DOHH2 (cell line): ENCODE measurements at regions not wholly inside any gene's neighbourhood (a gene's known extent, or its start where the extent isn't known, plus 50 kb on each side); places are given as distances from the start of the nearest gene placed in this dataset.

Experiments used
- H3F3A ChIP-seq: fragments of 200-600 bp; sonication (generic), shearing (Covaris generic); 2 replicates; pipeline ENCODE4 v1.6.0; 2016; ENCODE audit warnings: antibody characterized with exemption, mild to moderate bottlenecking; ENCODE audit not compliant: control insufficient read depth, insufficient read depth
- H3K27ac ChIP-seq: fragments of 200-600 bp; sonication (generic); 2 replicates; pipeline ENCODE4 v1.5.1; 2014; ENCODE audit warnings: low read depth, mild to moderate bottlenecking, low read length, moderate library complexity
- H3K27me3 ChIP-seq: fragments of 200-600 bp; sonication (generic); 2 replicates; pipeline ENCODE4 v1.6.1; 2014; ENCODE audit warnings: mild to moderate bottlenecking, low read length, mixed read lengths; ENCODE audit not compliant: control insufficient read depth
- H3K36me3 ChIP-seq: fragments of 200-600 bp; sonication (generic); 2 replicates; pipeline ENCODE4 v1.6.1; 2014; ENCODE audit warnings: mild to moderate bottlenecking, low read length, moderate library complexity, mixed read lengths; ENCODE audit not compliant: control insufficient read depth
- H3K4me1 ChIP-seq: fragments of 200-600 bp; sonication (generic); 2 replicates; pipeline ENCODE4 v1.6.1; 2014; ENCODE audit warnings: mild to moderate bottlenecking, low read length, mixed read lengths; ENCODE audit not compliant: control insufficient read depth
- H3K4me2 ChIP-seq: fragments of 200-600 bp; sonication (generic); 2 replicates; pipeline ENCODE4 v1.6.0; 2014; ENCODE audit warnings: mild to moderate bottlenecking, low read length, moderate library complexity
- H3K4me3 ChIP-seq: fragments of 200-600 bp; sonication (generic); 2 replicates; pipeline ENCODE4 v1.5.1; 2014; ENCODE audit warnings: mild to moderate bottlenecking, low read length, mixed read lengths
- H3K79me2 ChIP-seq: fragments of 200-600 bp; sonication (generic); 2 replicates; pipeline ENCODE4 v1.6.1; 2014; ENCODE audit warnings: mild to moderate bottlenecking, low read length, mixed read lengths; ENCODE audit not compliant: control insufficient read depth
- H3K9me2 ChIP-seq: fragments of 200-600 bp; sonication (generic); replicated peaks from 2 replicates; pipeline ENCODE4 v1.6.1; 2014; ENCODE audit warnings: mild to moderate bottlenecking, low read length, mixed read lengths; ENCODE audit not compliant: control insufficient read depth
- H3K9me3 ChIP-seq: fragments of 200-600 bp; sonication (generic); 2 replicates; pipeline ENCODE4 v1.6.1; 2014; ENCODE audit warnings: antibody characterized with exemption, low read length, mixed read lengths; ENCODE audit not compliant: control insufficient read depth, insufficient read depth
- H4K20me1 ChIP-seq: fragments of 200-600 bp; sonication (generic); 2 replicates; pipeline ENCODE4 v1.6.0; 2014; ENCODE audit warnings: low read depth, mild to moderate bottlenecking, antibody characterized with exemption, low read length, moderate library complexity; ENCODE audit not compliant: control insufficient read depth, insufficient read depth
- CTCF ChIP-seq: fragments of 200-600 bp; sonication (generic); IDR thresholded peaks from one replicate; pipeline ENCODE4 v1.5.1; 2014; ENCODE audit warnings: antibody characterized with exemption, mild to moderate bottlenecking, low read depth, low read length; ENCODE audit not compliant: poor library complexity, severe bottlenecking
- EZH2phosphoT487 ChIP-seq: fragments of 200-600 bp; sonication (generic); IDR thresholded peaks from 2 replicates; pipeline ENCODE4 v1.6.1; 2017; ENCODE audit warnings: borderline replicate concordance, mild to moderate bottlenecking, antibody characterized with exemption, low read length, moderate library complexity, mixed read lengths

GRCh38 chrY:7805624-7806023, 894.1 kb upstream of the AMELY start:
- Histone ChIP-seq H4K20me1 (no peaks in the 10 kb centered on the region), H3K79me2 (no peaks in the 10 kb centered on the region)
- TF ChIP-seq EZH2phosphoT487 (no peak), CTCF (no peak)

GRCh38 chrY:7803737-7804136, 892.2 kb upstream of the AMELY start:
- Histone ChIP-seq H3K4me2 (no peak overlapping the region), H3K4me3 (no peak overlapping the region), H3K9me2 (no peaks in the 10 kb centered on the region), H3K36me3 (no peaks in the 10 kb centered on the region), H3K27me3 (no peaks in the 10 kb centered on the region), H3K9me3 (no peaks in the 10 kb centered on the region), H3F3A (no peaks in the 10 kb centered on the region), H3K27ac (no peak overlapping the region), H3K79me2 (no peaks in the 10 kb centered on the region), H4K20me1 (no peaks in the 10 kb centered on the region), H3K4me1 (no peaks in the 10 kb centered on the region)
- TF ChIP-seq CTCF (no peak), EZH2phosphoT487 (no peak)

More at GRCh38 chrY:7805624-7806023, 894.1 kb upstream of the AMELY start:
- no peaks in the 10 kb centered on the region for H3F3A ChIP-seq
- H3K9me3 ChIP-seq = no peaks in the 10 kb centered on the region
- no peaks in the 10 kb centered on the region for H3K27me3 ChIP-seq
- H3K27ac ChIP-seq = no peak overlapping the region
- no peaks in the 10 kb centered on the region for H3K9me2 ChIP-seq
- no peaks in the 10 kb centered on the region for H3K4me1 ChIP-seq
- H3K4me2 ChIP-seq = no peak overlapping the region
- H3K4me3 ChIP-seq = no peak overlapping the region
- H3K36me3 ChIP-seq = no peaks in the 10 kb centered on the region

GRCh38 chrY:7796128-7796527, 884.6 kb upstream of the AMELY start:
- Histone ChIP-seq H3K4me3 (no peak overlapping the region), H4K20me1 (no peaks in the 10 kb centered on the region), H3K27me3 (no peaks in the 10 kb centered on the region), H3K4me1 (no peaks in the 10 kb centered on the region), H3K36me3 (no peaks in the 10 kb centered on the region), H3F3A (no peaks in the 10 kb centered on the region), H3K9me2 (no peaks in the 10 kb centered on the region), H3K79me2 (no peaks in the 10 kb centered on the region), H3K9me3 (no peaks in the 10 kb centered on the region), H3K27ac (no peak overlapping the region), H3K4me2 (no peak overlapping the region)
- TF ChIP-seq CTCF (no peak), EZH2phosphoT487 (no peak)

- Histone ChIP-seq H3K27ac (no peak overlapping the region), H3K79me2 (no peaks in the 10 kb centered on the region), H3F3A (no peaks in the 10 kb centered on the region), H3K27me3 (no peaks in the 10 kb centered on the region), H3K36me3 (no peaks in the 10 kb centered on the region), H3K9me3 (no peaks in the 10 kb centered on the region), H3K9me2 (no peaks in the 10 kb centered on the region), H3K4me1 (no peaks in the 10 kb centered on the region), H3K4me3 (no peak overlapping the region), H3K4me2 (no peak overlapping the region), H4K20me1 (no peaks in the 10 kb centered on the region)
- TF ChIP-seq CTCF = no peak
- no peak for TF ChIP-seq EZH2phosphoT487
These were observed 882.9 kb upstream of the AMELY start for GRCh38 chrY:7794441-7794840.
